ENCODE measurements at regions not wholly inside any gene's neighbourhood (a gene's known extent, or its start where the extent isn't known, plus 50 kb on each side); places are given as distances from the start of the nearest gene placed in this dataset.

GRCh38 chr17:77366558-77367245 lies 225.9 kb downstream of the SEC14L1 start:
- Histone ChIP-seq H3K36me3 (ENCODE audit: control insufficient read depth, insufficient read depth, low read length) (no peaks in the 10 kb centered on the region), H3K4me3 (ENCODE audit: insufficient read depth, low read depth, low read length) (no peak overlapping the region), H3K4me1 (ENCODE audit: control insufficient read depth, insufficient read depth, low read length) (peaks cover 25% of the 10 kb centered on the region), H3K27me3 (ENCODE audit: control insufficient read depth, insufficient read depth, low read length, poor library complexity, severe bottlenecking) (no peaks in the 10 kb centered on the region), H3K9me3 (ENCODE audit: control insufficient read depth, low read length) (no peaks in the 10 kb centered on the region), H3K27ac (ENCODE audit: insufficient read depth, low read depth, low read length, poor library complexity, severe bottlenecking) (no peak overlapping the region)
- WGBS, 2 experiments: 77 to 80% methylated on average over 8 of the region's 8 CpGs

DNA sequence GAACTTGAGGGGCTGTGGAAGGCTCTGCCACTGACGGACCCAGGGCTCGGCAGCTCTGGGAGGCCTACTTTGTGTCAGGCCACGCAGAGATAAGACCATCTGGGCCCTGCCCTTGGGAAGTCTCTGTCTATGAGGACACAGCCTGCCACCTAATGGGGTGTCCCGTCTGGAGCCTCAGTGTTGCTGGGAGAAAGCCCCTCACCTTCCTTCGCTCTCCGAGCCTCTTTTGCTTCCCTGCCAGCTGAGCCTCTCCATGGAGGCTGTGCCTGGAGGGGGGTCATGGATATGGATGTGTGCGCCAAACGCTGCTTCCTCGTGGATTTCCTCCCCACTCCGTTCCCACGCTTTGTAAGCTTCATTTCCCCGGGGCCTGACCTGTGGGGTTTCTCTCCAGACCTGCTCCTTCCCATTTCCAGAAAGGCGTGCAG lies 228.8 kb downstream of the SEC14L1 start:
- 93 to 96% methylated on average over 13 of the region's 13 CpGs for WGBS, 2 experiments
- Histone ChIP-seq H3K4me3 (ENCODE audit: insufficient read depth, low read depth, low read length) (no peak overlapping the region), H3K4me1 (ENCODE audit: control insufficient read depth, insufficient read depth, low read length) (peaks cover 37% of the 10 kb centered on the region), H3K27ac (ENCODE audit: insufficient read depth, low read depth, low read length, poor library complexity, severe bottlenecking) (no peak overlapping the region), H3K27me3 (ENCODE audit: control insufficient read depth, insufficient read depth, low read length, poor library complexity, severe bottlenecking) (no peaks in the 10 kb centered on the region), H3K9me3 (ENCODE audit: control insufficient read depth, low read length) (no peaks in the 10 kb centered on the region), H3K36me3 (ENCODE audit: control insufficient read depth, insufficient read depth, low read length) (no peaks in the 10 kb centered on the region)

GRCh38 chr17:77370586-77370985 lies 229.8 kb downstream of the SEC14L1 start:
- Histone ChIP-seq H3K36me3 (ENCODE audit: control insufficient read depth, insufficient read depth, low read length) (no peaks in the 10 kb centered on the region), H3K4me3 (ENCODE audit: insufficient read depth, low read depth, low read length) (no peak overlapping the region), H3K27me3 (ENCODE audit: control insufficient read depth, insufficient read depth, low read length, poor library complexity, severe bottlenecking) (no peaks in the 10 kb centered on the region), H3K4me1 (ENCODE audit: control insufficient read depth, insufficient read depth, low read length) (peaks cover 44% of the 10 kb centered on the region), H3K9me3 (ENCODE audit: control insufficient read depth, low read length) (no peaks in the 10 kb centered on the region), H3K27ac (ENCODE audit: insufficient read depth, low read depth, low read length, poor library complexity, severe bottlenecking) (no peak overlapping the region)
- 90 to 91% methylated on average over 5 of the region's 5 CpGs for WGBS, 2 experiments

- no peaks in the 10 kb centered on the region for H3K9me3 ChIP-seq (ENCODE audit: control insufficient read depth, low read length)
- peaks cover 46% of the 10 kb centered on the region for H3K4me1 ChIP-seq (ENCODE audit: control insufficient read depth, insufficient read depth, low read length)
- no peaks in the 10 kb centered on the region for H3K27me3 ChIP-seq (ENCODE audit: control insufficient read depth, insufficient read depth, low read length, poor library complexity, severe bottlenecking)
- H3K4me3 ChIP-seq (ENCODE audit: insufficient read depth, low read depth, low read length): no peak overlapping the region
- peak overlapping the region; percentile 8 for H3K27ac ChIP-seq (ENCODE audit: insufficient read depth, low read depth, low read length, poor library complexity, severe bottlenecking)
- 87 to 90% methylated on average over 20 of the region's 20 CpGs for WGBS, 2 experiments
- no peaks in the 10 kb centered on the region for H3K36me3 ChIP-seq (ENCODE audit: control insufficient read depth, insufficient read depth, low read length)
These were observed 230.5 kb downstream of the SEC14L1 start for GRCh38 chr17:77371117-77371887.

DNA sequence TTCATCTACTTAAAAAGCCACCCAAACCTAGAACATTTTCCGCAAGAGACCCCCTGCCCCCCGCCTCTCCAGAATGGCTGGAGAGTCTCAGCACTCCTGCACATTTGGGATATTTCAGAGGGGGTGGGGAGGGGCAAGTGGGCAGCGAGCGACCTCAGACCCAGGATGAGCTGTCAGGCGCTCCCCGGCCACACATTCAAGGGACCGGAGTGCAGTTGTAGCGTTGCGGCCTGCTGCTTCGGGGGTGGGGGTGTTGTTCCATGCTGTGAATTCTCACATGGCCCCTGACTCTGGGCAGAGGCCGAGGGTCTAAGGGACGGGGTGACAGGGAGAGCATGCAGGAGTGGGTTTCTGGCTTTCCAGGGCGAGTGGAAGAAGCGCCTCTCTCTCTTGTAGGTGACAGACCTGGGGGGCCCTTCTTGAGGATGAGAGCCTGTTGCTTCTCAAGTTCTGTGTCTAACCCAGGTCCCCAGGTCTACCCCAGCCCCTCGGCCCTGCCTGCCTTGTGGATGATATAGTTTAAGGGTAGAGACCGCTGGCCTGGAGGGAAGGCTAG lies 231.2 kb downstream of the SEC14L1 start:
- Histone ChIP-seq H3K27me3 (ENCODE audit: control insufficient read depth, insufficient read depth, low read length, poor library complexity, severe bottlenecking) (no peaks in the 10 kb centered on the region), H3K9me3 (ENCODE audit: control insufficient read depth, low read length) (no peaks in the 10 kb centered on the region), H3K36me3 (ENCODE audit: control insufficient read depth, insufficient read depth, low read length) (no peaks in the 10 kb centered on the region), H3K27ac (ENCODE audit: insufficient read depth, low read depth, low read length, poor library complexity, severe bottlenecking) (peak overlapping the region; percentile 90), H3K4me1 (ENCODE audit: control insufficient read depth, insufficient read depth, low read length) (peaks cover 46% of the 10 kb centered on the region), H3K4me3 (ENCODE audit: insufficient read depth, low read depth, low read length) (no peak overlapping the region)
- 41 to 48% methylated on average over 16 of the region's 16 CpGs for WGBS, 2 experiments

DNA sequence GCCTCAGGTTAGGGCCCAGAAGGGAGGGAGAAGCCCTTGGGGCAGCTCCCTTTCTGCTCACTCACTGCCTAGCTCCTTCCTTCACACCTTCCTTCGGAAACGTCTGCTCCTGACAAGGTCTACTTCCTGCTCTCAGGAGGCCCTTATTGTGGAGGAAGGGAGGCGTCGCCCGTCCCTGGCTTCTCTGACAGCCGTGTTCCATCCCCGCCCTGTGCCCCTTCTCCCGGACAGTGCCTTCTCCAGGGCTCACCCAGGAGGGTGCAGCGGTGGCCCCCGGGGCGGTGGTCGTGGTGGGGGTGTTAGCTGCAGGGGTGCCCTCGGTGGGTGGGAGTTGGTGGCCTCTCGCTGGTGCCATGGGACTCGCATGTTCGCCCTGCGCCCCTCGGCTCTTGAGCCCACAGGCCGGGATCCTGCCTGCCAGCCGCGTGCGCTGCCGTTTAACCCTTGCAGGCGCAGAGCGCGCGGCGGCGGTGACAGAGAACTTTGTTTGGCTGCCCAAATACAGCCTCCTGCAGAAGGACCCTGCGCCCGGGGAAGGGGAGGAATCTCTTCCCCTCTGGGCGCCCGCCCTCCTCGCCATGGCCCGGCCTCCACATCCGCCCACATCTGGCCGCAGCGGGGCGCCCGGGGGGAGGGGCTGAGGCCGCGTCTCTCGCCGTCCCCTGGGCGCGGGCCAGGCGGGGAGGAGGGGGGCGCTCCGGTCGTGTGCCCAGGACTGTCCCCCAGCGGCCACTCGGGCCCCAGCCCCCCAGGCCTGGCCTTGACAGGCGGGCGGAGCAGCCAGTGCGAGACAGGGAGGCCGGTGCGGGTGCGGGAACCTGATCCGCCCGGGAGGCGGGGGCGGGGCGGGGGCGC lies 231.9 kb downstream of the SEC14L1 start:
- H3K9me3 ChIP-seq (ENCODE audit: control insufficient read depth, low read length): no peaks in the 10 kb centered on the region
- peak overlapping the region; percentile 96 for H3K4me3 ChIP-seq (ENCODE audit: insufficient read depth, low read depth, low read length)
- WGBS, 2 experiments: 1% methylated on average over 64 of the region's 64 CpGs
- no peaks in the 10 kb centered on the region for H3K27me3 ChIP-seq (ENCODE audit: control insufficient read depth, insufficient read depth, low read length, poor library complexity, severe bottlenecking)
- H3K4me1 ChIP-seq (ENCODE audit: control insufficient read depth, insufficient read depth, low read length): peaks cover 50% of the 10 kb centered on the region
- peak overlapping the region; percentile 90 for H3K27ac ChIP-seq (ENCODE audit: insufficient read depth, low read depth, low read length, poor library complexity, severe bottlenecking)
- no peaks in the 10 kb centered on the region for H3K36me3 ChIP-seq (ENCODE audit: control insufficient read depth, insufficient read depth, low read length)

DNA sequence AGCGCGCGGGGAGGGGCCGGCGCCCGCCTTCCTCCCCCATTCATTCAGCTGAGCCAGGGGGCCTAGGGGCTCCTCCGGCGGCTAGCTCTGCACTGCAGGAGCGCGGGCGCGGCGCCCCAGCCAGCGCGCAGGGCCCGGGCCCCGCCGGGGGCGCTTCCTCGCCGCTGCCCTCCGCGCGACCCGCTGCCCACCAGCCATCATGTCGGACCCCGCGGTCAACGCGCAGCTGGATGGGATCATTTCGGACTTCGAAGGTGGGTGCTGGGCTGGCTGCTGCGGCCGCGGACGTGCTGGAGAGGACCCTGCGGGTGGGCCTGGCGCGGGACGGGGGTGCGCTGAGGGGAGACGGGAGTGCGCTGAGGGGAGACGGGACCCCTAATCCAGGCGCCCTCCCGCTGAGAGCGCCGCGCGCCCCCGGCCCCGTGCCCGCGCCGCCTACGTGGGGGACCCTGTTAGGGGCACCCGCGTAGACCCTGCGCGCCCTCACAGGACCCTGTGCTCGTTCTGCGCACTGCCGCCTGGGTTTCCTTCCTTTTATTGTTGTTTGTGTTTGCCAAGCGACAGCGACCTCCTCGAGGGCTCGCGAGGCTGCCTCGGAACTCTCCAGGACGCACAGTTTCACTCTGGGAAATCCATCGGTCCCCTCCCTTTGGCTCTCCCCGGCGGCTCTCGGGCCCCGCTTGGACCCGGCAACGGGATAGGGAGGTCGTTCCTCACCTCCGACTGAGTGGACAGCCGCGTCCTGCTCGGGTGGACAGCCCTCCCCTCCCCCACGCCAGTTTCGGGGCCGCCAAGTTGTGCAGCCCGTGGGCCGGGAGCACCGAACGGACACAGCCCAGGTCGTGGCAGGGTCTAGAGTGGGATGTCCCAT lies 232.8 kb downstream of the SEC14L1 start:
- H3K9me3 ChIP-seq (ENCODE audit: control insufficient read depth, low read length): no peaks in the 10 kb centered on the region
- no peaks in the 10 kb centered on the region for H3K27me3 ChIP-seq (ENCODE audit: control insufficient read depth, insufficient read depth, low read length, poor library complexity, severe bottlenecking)
- WGBS, 2 experiments: 0% methylated on average over 90 of the region's 90 CpGs
- H3K4me1 ChIP-seq (ENCODE audit: control insufficient read depth, insufficient read depth, low read length): peaks cover 57% of the 10 kb centered on the region
- H3K36me3 ChIP-seq (ENCODE audit: control insufficient read depth, insufficient read depth, low read length): no peaks in the 10 kb centered on the region
- peak overlapping the region; percentile 96 for H3K4me3 ChIP-seq (ENCODE audit: insufficient read depth, low read depth, low read length)
- peak overlapping the region; percentile 90 for H3K27ac ChIP-seq (ENCODE audit: insufficient read depth, low read depth, low read length, poor library complexity, severe bottlenecking)

DNA sequence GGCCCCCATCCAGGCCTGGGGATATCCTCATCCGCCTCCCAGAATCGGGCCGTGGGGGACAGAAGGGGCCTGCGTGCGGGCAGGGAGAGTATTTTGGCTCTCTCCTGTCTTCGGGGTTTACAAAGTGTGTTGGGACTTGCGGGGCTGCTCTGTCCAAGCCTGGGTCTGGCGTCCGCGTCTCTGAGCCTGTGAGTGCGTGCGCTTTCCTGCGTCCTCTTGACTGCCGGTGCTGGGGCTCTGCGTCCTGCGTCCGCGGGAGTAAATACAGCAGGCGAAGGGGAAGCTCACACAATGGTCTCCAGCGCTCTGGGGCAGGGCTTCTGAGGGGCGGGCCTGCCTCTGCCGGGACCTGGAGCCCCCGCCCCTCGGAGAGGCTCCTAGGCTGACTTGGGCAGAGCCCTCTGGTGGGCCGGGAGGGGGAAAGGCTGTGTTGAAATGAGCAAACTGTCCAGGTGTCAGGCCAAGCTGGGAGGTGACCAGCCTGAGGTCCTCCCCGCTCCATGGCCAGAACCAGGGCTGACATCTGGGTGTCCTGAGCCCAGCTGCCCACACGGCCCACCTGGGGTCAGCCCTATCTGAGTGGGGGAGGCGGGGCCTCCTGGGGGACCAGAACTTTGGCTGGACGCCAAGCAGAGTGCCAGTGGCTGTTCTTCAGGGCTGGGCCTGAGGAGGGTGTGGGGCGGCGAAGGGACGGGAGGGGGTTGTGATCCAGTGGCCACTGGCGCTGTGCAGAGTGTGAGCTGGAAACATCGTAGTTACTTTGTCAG lies 233.6 kb downstream of the SEC14L1 start:
- Histone ChIP-seq H3K9me3 (ENCODE audit: control insufficient read depth, low read length) (no peaks in the 10 kb centered on the region), H3K27me3 (ENCODE audit: control insufficient read depth, insufficient read depth, low read length, poor library complexity, severe bottlenecking) (no peaks in the 10 kb centered on the region), H3K4me3 (ENCODE audit: insufficient read depth, low read depth, low read length) (peak overlapping the region; percentile 96), H3K4me1 (ENCODE audit: control insufficient read depth, insufficient read depth, low read length) (peaks cover 57% of the 10 kb centered on the region), H3K27ac (ENCODE audit: insufficient read depth, low read depth, low read length, poor library complexity, severe bottlenecking) (peak overlapping the region; percentile 90), H3K36me3 (ENCODE audit: control insufficient read depth, insufficient read depth, low read length) (no peaks in the 10 kb centered on the region)
- 4 to 5% methylated on average over 34 of the region's 34 CpGs for WGBS, 2 experiments

All from ectodermal cell (in vitro differentiated cells).